ENCODE measurements at regions not wholly inside any gene's neighbourhood (a gene's known extent, or its start where the extent isn't known, plus 50 kb on each side); places are given as distances from the start of the nearest gene placed in this dataset.
A peak's percentile ranks its signal among the peaks of the same experiment; 100 is the strongest.

GRCh38 chr6:14838133-14838583 is 407.7 kb upstream of the JARID2 start:
- TF ChIP-seq CTCF (IDR thresholded peaks at IDR 0.05; ENCODE audit: low read depth, low read length), result no peak
- H3K4me3 ChIP-seq (ENCODE audit: low read depth, low read length), result no peak overlapping the region
- DNase-seq (ENCODE audit: low read depth, low spot score), result no peak
- in situ Hi-C loops (cut with HindIII; ENCODE audit: low sequenced_read_pairs), result no loop called here

GRCh38 chr6:14841901-14842421 is 403.9 kb upstream of the JARID2 start:
- in situ Hi-C loops (cut with HindIII; ENCODE audit: low sequenced_read_pairs), result no loop called here
- no peak for TF ChIP-seq CTCF (IDR thresholded peaks at IDR 0.05; ENCODE audit: low read depth, low read length)
- DNase-seq (ENCODE audit: low read depth, low spot score), result peak; percentile 86
- H3K4me3 ChIP-seq (ENCODE audit: low read depth, low read length), result no peak overlapping the region

GRCh38 chr6:14844411-14844810 is 401.5 kb upstream of the JARID2 start:
- no peak overlapping the region for H3K4me3 ChIP-seq (ENCODE audit: low read depth, low read length)
- no peak for DNase-seq (ENCODE audit: low read depth, low spot score)
- TF ChIP-seq CTCF (IDR thresholded peaks at IDR 0.05; ENCODE audit: low read depth, low read length), result no peak
- in situ Hi-C loops (cut with HindIII; ENCODE audit: low sequenced_read_pairs), result no loop called here

GRCh38 chr6:14848019-14848418 is 397.9 kb upstream of the JARID2 start:
- no peak for TF ChIP-seq CTCF (IDR thresholded peaks at IDR 0.05; ENCODE audit: low read depth, low read length)
- in situ Hi-C loops (cut with HindIII; ENCODE audit: low sequenced_read_pairs), result no loop called here
- no peak overlapping the region for H3K4me3 ChIP-seq (ENCODE audit: low read depth, low read length)
- no peak for DNase-seq (ENCODE audit: low read depth, low spot score)

- DNase-seq (ENCODE audit: low read depth, low spot score), result no peak
- in situ Hi-C loops (cut with HindIII; ENCODE audit: low sequenced_read_pairs), result no loop called here
- H3K4me3 ChIP-seq (ENCODE audit: low read depth, low read length), result no peak overlapping the region
- no peak for TF ChIP-seq CTCF (IDR thresholded peaks at IDR 0.05; ENCODE audit: low read depth, low read length)
Observed at GRCh38 chr6:14849185-14849584, 396.7 kb upstream of the JARID2 start.

GRCh38 chr6:14851281-14851680 is 394.6 kb upstream of the JARID2 start:
- H3K4me3 ChIP-seq (ENCODE audit: low read depth, low read length), result no peak overlapping the region
- in situ Hi-C loops (cut with HindIII; ENCODE audit: low sequenced_read_pairs), result no loop called here
- no peak for TF ChIP-seq CTCF (IDR thresholded peaks at IDR 0.05; ENCODE audit: low read depth, low read length)
- no peak for DNase-seq (ENCODE audit: low read depth, low spot score)

- TF ChIP-seq CTCF (IDR thresholded peaks at IDR 0.05; ENCODE audit: low read depth, low read length), result no peak
- in situ Hi-C loops (cut with HindIII; ENCODE audit: low sequenced_read_pairs), result no loop called here
- no peak for DNase-seq (ENCODE audit: low read depth, low spot score)
- H3K4me3 ChIP-seq (ENCODE audit: low read depth, low read length), result no peak overlapping the region
Observed at GRCh38 chr6:14852375-14852774, 393.5 kb upstream of the JARID2 start.

All from astrocyte of the spinal cord (primary cell).